Cerebellar nuclear complex (tissue), 1 donor: ENCODE measurements at regions not wholly inside any gene's neighbourhood (a gene's known extent, or its start where the extent isn't known, plus 50 kb on each side); places are given as distances from the start of the nearest gene placed in this dataset.

Experiments used
- DNase-seq, 2 experiments: peaks; one replicate each; lab custom pipeline; 2025; lab: John Stamatoyannopoulos, UW

DNA sequence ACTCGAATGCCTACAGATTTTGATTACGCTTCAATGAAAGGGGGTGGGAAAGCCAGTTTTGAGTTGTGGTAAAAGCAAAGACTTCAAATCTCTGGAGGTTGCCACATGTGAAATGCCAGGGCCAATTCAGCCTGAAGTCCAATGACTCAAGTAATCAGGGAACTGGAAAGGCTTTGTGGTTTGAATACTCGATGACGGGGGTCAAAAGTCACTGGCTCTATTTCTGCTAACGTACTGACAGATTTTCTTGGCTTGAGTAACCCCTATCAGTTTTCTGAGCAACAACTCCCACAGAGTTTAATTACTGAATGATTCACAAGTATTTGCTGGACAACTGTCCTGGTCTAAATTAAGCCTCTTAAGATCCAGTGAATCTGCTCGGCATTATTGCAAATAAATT, 152.2 kb downstream of the SIPA1L2 start:
- DNase-seq: no peak

DNA sequence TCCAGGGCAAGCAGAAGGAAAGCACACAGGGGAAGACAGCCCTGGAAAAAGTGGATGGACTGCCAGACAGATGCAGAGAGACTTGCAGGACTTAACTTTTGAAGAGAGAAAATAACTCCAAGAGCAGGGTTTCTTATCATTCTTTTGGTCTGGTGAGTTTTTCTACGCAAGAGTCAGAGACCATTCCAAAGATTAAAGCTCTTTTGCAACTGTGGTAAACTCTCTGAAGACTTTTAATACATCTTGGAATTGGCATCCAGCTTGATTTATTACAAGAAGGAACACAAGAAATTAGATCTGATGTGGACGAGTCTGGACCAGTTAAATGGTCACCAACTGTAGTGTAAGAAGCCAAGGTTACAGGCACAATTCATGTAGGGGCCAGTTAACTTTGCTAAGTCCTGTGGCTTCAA, 153.4 kb downstream of the SIPA1L2 start:
- DNase-seq: no peak

DNA sequence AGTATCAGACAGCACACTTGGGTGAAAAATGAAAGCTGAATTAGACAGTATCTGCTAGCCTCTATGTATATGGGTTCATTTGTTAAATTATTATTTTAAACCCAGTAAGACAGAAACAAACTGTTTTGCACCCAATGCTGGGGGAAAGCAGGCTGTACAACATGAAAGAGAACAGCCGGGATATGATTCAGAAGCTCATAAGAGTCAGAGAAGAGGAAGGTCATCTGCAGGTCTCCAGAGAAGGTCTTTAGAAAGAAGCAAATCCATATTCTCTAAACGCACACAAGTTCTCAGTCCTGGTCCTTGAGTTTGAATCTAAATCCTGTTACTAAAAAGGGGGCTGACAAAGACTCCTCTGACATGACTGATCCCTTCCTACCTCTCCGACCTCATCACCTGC, 155.1 kb downstream of the SIPA1L2 start:
- DNase-seq: no peak

DNA sequence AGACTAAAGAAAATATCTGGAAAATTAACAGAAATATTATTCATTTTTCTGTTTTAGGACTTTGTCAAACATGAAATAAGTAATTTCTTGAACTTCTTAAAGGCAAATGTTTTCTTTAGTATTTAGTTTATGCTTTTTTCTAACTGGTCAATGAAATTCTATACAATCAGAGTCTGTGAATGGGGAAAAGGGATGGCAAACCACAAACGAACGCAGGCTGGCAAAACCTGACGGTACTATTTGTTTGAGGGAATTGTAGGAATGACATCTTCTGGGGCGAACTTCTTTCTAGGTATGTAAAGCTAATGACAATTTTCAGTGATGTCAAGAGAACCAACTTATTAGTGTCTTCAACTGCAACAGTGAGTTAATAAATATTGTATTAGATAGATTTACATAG, 156.0 kb downstream of the SIPA1L2 start:
- DNase-seq: no peak

DNA sequence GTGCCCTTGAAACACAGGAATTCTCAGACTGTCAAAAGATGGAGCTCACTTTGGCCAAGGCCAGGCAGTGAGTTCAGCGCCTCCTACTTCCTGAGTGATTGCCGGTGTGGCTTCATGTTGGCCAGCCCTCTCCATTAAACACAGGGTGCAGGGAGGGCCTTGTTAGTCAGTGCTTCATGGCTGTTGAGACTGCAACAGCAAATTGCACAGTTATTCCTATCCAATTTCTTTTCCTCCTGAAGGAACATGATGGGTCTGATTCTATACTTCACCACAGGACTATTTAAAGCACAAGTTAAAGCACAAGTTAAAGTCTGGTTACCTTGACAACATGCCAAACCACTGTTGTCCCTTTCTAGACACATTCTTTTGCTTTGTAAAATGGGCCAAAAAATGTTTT, 156.6 kb downstream of the SIPA1L2 start:
- DNase-seq: no peak

DNA sequence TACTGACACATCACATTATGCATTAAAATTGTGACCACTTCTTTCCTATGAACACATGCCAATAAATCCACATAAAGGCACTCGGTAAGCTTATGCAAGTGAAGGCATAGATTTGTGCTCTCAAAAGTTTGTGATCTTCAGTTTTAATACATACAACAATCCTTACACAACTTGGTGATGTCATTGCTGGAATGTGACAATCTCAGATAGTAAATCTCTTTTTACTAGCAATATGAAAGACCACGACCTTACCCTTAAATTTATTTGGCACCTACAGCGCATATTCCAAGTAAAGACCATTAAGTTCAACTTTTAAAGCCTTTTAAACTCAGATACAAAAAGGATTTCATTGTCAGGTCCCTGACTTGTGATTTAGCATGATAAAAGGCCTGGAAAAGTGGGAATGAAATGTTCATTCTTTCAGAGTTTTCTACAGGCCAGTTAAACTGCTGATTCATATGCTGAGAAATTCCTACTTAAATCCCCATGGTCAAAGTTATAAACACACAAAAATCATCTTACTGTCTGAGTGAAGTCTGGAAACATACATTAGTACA, 157.4 kb downstream of the SIPA1L2 start:
- no peak for DNase-seq

DNA sequence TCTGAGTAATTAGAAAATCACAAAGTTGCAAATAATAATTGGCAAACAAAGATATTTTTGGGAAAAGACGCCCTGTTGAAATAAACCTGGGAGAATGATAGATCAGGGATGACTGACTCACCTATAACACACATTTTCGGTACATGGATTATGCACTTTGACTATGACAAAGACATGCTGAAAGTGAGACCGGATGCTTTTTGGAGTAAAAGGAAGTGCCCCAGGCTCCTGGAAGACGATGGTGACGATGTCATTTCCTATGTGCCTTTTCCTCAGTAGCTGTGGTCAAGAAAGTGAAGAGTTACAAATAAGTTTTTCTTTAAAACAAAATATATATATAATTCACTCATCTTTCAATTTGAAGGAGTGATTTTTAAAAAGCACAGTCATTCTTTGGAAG, 158.7 kb downstream of the SIPA1L2 start:
- no peak for DNase-seq

DNA sequence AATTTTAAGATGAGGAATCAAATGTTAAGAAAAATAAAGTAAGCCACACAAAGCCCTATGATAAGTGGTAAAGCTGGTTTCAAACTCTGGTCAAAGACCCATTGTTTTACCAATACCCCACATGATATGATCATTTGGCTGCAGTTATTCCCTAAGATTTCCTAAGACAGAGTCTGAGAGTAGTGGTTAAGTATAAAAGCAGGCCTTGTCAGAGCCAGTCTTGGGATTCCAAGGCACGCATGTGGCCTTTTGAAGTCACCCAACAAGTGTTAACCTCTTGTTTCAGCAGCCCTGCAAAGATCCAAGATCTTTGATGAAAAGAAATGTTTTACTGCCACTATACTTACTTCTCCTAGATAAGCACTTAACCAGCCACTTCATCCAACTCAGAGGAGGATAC, 159.2 kb downstream of the SIPA1L2 start:
- no peak for DNase-seq

DNA sequence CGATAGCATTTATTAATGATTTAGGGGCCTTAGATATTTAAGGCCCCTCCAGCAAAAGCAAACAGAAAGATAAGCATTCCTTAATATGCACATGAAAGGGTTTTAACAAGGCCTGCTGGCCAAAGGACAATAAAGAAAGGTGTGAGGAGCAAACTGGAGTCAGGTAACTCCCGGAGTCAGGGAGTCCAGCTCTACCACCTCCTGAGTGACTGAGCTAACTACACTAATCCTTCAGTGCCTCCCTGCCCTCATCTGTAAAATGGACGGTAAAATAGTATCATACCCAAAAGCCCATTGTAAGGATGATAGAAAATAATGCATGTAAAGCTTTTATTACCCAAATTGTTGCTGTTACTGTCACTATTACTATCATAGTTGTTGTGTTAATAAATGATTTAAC, 161.7 kb downstream of the SIPA1L2 start:
- no peak for DNase-seq

DNA sequence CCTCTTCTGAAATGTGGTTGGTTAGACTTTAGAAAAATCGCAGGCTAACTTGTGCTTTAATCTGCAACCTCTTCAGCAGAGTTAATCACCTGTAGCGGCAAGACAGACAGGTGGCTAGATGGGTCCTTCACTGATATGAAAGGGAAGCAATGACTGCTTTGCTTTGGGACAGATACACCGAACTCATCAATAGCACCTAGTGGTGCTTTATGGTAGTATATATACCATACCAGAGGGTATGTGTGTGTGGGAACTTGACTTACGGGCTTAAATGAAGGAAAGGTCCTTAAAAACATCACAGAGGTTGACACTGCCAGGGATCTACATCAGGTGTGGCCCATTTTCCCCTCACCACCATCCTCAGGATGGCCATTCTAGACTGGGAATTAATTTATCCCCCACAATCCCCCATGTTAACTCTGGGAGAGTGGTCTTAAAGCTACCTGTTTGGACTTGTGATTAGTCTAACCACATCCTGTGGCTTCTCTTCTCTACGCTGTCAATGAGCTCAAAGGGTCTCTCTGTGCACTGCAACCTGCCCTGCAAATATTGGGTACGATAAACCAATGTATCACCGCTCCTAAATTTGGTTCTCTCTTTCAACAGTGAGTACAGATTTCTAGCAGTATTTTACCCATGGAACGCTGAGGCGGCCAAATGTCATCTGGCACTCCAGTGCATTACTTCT, 162.7 kb downstream of the SIPA1L2 start:
- DNase-seq: no peak

DNA sequence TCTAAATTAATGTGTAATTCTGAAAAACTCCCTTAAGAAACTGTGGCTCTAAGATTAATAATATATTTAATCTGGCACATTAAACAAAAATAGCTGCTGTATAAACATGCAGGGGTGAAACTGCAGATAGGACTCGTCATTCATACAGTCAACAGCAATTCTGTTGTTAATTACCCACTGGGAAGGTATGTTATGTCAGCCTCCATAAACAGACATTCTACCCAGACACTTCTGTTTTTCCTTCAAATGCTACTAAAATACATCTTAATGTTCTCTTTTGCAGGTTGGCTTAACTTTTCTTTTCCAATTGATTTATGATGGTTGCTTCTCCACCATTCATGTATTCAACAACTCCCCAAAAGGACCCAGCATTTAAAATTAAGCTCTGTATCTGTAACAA, 165.6 kb downstream of the SIPA1L2 start:
- no peak for DNase-seq

DNA sequence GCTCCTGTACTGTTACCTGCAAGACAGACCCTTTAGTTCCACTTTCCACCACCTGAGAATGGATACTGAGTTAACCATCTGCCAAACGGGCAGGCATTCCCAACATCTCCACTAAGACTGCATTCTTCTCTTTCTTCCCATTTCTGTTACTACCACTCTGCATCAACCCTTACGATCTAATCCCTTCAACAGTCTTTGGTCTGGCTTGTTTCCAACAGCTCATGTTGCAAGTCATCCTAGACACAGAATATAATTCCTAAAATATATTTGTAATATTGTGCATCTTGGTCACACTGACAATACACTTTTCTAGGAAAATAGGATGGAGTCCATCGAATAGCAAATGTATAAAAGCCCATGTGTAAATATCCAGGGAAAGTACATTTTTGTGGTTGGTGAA, 166.7 kb downstream of the SIPA1L2 start:
- DNase-seq: no peak

DNA sequence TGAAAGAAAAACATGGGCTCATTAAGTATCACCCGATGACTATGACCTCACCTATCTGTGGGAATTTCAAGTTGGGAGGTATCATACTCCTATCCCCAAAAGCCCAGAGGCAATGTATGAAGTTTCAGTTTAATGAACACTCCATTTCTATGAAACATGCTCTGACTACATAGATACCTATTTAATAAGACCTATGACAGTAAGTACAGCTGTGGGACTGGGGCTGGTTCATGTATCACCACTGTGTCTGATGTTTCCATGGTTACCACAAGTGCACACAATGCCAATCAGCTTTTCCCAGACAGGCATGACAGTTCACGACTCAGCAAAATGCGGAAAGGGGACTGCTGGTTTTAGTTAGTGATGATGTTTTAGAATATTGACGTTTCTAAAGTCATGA, 167.7 kb downstream of the SIPA1L2 start:
- no peak for DNase-seq

DNA sequence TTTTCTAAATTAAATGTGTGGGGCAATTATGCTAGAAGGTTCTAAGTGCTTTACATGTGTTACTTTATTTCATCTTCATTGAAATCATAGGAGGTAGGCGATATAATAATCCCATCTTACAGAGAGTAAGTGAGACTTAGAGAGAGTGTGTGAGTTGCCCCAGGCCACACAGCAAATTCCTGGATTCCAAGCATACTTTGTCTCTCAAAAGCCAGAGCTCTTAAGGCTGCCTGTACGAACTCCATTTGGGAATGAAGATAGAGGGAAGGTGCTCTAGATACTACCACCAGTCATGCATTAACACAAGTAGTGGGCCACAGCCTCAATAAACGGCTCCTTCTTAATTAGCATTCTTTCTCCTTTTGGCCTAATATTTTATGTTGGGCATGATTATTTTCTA, 170.1 kb downstream of the SIPA1L2 start:
- no peak for DNase-seq

DNA sequence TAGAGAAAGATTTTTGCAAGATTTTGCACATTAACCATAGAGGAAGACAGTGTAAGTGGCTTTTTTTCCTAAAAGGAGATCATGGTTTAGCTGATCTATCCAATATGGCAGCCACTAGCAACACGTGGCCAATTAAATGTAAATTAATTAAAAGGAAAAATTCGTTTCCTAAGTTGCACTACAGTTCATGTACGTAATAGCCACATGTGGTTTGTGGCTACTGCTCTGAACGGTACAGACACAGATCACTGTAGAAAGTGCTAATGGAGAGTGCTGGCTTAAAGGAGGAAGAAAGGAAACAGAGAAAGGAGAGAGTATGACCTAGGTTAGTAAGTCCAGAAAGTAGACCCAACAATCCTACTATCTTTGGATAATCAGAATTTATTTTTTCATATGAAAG, 170.8 kb downstream of the SIPA1L2 start:
- no peak for DNase-seq

DNA sequence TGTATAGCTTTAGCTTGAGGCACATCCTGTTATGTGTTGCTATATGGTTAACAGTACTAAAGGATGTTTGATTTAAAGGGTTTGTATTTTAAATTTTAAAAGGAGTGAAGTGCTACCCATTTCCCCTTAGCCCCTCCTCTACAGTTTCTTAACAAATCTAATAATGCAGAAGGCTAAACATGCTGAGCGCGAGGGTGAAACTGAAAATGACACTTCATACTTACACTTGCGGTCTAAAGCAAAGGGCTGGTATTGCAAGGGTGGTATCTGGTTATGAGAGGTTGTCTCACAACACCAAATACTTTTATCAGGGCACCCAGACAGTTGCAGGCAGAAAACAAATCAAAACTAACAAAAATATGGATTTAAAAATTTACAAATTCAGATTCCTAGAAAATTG, 172.3 kb downstream of the SIPA1L2 start:
- DNase-seq: no peak

DNA sequence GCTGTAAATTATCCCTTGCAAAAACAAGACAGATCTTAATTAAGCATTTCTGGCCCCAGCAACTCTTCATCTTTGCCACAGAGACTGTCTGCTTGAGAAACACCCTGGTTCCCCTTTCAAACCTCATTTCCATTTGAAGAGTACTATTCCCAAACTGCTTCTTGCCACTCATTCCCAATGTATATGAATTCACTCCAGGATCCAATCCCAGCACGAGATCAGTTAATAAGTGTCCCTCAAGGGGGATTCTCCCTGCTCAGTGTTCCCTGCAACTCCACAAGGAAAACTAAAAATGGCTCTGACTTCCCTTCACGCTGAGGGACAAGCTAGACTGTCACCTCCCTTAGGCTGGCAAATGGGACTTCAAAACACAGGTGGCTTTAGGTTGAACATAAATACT, 173.2 kb downstream of the SIPA1L2 start:
- no peak for DNase-seq

DNA sequence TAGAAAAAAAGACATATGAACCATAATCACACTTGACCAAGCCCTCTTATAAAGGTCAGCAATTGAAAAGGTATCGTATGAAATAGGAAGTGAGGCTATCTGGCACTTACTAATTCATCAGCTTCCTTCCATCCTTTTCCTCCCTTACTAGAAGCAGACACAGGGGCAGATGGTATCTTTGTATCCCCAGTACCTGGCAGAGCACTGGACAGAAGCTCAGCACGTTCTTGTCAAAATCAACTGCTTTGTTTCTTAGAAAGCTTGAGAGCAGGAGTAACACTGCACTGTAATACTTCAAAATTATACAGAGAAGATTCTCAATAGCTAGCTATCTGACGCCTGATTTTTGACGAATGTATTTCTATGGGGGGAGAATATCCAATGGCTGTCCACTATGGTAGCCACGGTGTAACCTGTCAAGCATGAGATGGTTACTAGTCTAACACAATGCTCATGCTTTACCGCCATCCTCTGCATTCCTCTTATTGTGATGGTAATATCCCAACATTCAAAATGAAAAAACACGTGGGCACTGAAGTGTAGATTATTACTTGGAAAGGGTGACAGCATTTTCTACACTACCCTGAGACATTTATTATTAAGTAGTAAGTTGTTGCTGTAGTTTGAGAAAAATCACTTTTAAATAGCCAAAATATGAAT, 175.6 kb downstream of the SIPA1L2 start:
- no peak for DNase-seq

DNA sequence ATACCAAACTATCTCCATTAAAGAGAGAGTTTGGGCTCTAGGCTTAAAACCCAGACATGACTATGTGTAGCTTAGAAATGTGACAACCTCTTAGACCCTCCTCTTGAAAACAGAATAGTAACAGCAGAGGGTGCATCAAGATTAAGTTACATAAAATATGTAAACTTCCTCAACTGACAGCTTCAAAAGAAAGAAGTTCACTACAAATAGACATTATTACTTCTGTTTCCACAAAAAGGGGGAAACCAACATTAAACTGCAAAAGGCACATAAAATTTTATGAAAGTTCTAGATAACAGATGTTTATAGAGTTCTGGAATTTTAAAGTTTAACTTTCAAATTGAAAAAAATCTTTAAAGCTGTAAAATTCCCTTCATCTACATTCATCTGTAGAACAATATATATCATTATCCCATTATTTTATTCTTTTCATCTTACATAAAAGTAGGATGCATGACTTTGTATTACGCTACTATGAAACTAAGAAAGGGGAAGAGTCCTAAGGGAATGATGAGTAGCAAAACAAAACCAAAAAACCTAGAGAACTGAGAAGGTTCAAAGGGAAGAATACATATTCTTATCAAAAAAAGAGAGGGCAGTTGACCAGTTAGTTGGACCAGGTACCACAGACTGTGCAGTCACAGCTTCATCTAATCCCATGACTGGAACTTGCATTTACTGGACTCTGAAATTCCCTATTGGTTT, 177.0 kb downstream of the SIPA1L2 start:
- DNase-seq: no peak

DNA sequence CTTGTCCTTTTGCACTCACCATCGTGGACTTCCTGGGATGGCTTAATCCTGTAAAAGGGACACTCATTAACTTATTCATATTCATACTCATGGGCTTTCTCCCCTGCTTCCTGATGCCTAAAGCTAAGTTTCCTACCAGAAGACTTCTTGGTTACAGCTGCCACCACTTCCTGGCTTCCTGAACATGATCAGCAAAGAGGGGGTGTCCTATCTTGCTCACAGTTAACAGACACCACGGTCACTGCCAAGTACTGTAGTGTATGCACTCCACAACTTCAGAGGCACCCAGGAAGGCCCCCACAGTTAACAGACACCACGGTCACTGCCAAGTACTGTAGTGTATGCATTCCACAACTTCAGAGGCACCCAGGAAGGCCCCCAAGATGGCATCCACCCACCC, 177.8 kb downstream of the SIPA1L2 start:
- no peak for DNase-seq

DNA sequence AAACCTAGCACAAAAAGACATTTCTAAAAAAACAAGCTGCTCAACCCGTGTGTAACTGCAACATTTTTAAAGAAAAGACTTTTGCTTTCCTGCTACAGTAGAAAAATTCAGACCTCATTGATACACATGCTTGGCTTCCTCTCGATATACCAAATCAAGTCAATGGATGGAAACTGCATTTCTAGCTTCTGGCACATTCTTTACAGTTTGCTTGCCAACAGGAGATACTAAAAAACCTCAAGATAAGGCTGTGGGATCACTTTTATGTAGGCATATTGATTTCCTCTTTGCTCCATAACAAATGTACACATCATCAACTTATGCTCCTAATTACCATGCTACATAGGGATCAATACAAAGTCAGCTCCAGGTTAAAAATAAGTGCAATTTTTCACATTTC, 178.4 kb downstream of the SIPA1L2 start:
- no peak for DNase-seq

DNA sequence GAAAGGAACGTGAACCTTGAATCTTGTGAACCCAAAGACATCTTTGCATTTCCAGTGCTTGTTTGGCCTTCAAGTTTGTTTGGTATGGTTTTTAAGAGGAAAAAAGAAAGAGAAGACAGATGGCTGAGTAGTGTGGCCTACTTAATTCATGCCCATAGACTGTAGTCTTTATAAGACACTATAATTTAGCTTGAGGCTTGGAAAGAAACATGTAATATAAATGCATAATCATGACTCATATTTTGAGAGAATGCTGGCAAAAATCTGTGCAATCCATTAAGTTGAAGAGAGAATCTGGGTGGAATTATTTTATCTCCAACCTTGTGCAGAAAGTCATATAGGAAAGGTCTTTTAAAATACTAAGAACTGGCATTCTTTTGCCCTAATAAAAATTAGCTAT, 179.3 kb downstream of the SIPA1L2 start:
- no peak for DNase-seq

DNA sequence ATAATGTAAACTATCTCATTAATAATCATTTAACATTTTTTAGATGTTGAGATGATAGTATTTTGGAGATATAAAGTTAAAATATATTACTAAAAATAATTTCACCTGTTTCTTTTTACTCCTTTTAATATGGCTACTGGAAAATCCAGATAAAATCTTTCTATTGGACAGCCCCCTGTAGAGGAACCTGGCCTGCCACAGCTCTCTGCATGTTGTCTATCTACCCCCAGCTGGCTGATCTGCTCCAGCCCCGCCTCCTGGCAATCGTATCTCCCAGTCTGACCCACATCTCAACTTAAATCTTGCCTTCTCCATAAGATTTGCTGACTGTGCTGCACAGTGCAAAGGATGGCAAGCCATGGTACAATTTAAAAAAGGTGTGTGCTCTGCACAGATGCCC, 182.8 kb downstream of the SIPA1L2 start:
- DNase-seq: no peak
